ENCODE measurements at regions not wholly inside any gene's neighbourhood (a gene's known extent, or its start where the extent isn't known, plus 50 kb on each side); places are given as distances from the start of the nearest gene placed in this dataset.

- DNase-seq = no peak
- no peaks in the 10 kb centered on the region for H3K9me3 ChIP-seq
- H3K27me3 ChIP-seq = no peaks in the 10 kb centered on the region
- in situ Hi-C loops (cut with MboI; ENCODE audit: low sequenced_read_pairs in 4 of 4) (no loop called here), intact Hi-C loops (cut with DNase I; ENCODE audit: low total_unique reads) (no loop called here)
- TF ChIP-seq CTCF (IDR thresholded peaks at IDR 0.05 in 4 of 5, conservative IDR thresholded peaks at IDR 0.05 in 1 of 5) (no peak), POLR2A (IDR thresholded peaks at IDR 0.05) (no peak)
- H3K36me3 ChIP-seq = no peaks in the 10 kb centered on the region
- H3K4me1 ChIP-seq = no peaks in the 10 kb centered on the region
- no peak for ATAC-seq
- H3K4me3 ChIP-seq = no peak overlapping the region
- no peak overlapping the region for H3K27ac ChIP-seq
These were observed 60.3 kb upstream of the HAPSTR1 start for GRCh38 chr16:9031107-9031506.

GRCh38 chr16:9033125-9033830 lies 58.2 kb upstream of the HAPSTR1 start:
- no peaks in the 10 kb centered on the region for H3K4me1 ChIP-seq
- in situ Hi-C loops (cut with MboI; ENCODE audit: low sequenced_read_pairs in 4 of 4) = no loop called here
- DNase-seq (no peak), ATAC-seq (no peak)
- intact Hi-C loops (cut with DNase I; ENCODE audit: low total_unique reads) = no loop called here
- H3K36me3 ChIP-seq = no peaks in the 10 kb centered on the region
- no peak overlapping the region for H3K27ac ChIP-seq
- no peaks in the 10 kb centered on the region for H3K9me3 ChIP-seq
- no peaks in the 10 kb centered on the region for H3K27me3 ChIP-seq
- H3K4me3 ChIP-seq = no peak overlapping the region
- TF ChIP-seq CTCF (IDR thresholded peaks at IDR 0.05 in 4 of 5, conservative IDR thresholded peaks at IDR 0.05 in 1 of 5) (peak in 1 of 5 experiments; percentile 34), POLR2A (IDR thresholded peaks at IDR 0.05) (no peak)

- H3K36me3 ChIP-seq = no peaks in the 10 kb centered on the region
- H3K4me1 ChIP-seq = no peaks in the 10 kb centered on the region
- intact Hi-C loops (cut with DNase I; ENCODE audit: low total_unique reads) = no loop called here
- DNase-seq (no peak), ATAC-seq (no peak)
- no peaks in the 10 kb centered on the region for H3K27me3 ChIP-seq
- no peak overlapping the region for H3K27ac ChIP-seq
- H3K9me3 ChIP-seq = no peaks in the 10 kb centered on the region
- H3K4me3 ChIP-seq = no peak overlapping the region
- TF ChIP-seq CTCF (IDR thresholded peaks at IDR 0.05 in 4 of 5, conservative IDR thresholded peaks at IDR 0.05 in 1 of 5) = no peak
- no peak for TF ChIP-seq POLR2A (IDR thresholded peaks at IDR 0.05)
- in situ Hi-C loops (cut with MboI; ENCODE audit: low sequenced_read_pairs in 4 of 4) = no loop called here
These were observed 57.4 kb upstream of the HAPSTR1 start for GRCh38 chr16:9034056-9034455.

- TF ChIP-seq CTCF (IDR thresholded peaks at IDR 0.05 in 4 of 5, conservative IDR thresholded peaks at IDR 0.05 in 1 of 5) = no peak
- TF ChIP-seq POLR2A (IDR thresholded peaks at IDR 0.05) = no peak
- Histone ChIP-seq H3K36me3 (no peaks in the 10 kb centered on the region), H3K27ac (no peak overlapping the region), H3K27me3 (no peaks in the 10 kb centered on the region), H3K4me1 (no peaks in the 10 kb centered on the region), H3K9me3 (no peaks in the 10 kb centered on the region), H3K4me3 (no peak overlapping the region)
- intact Hi-C loops (cut with DNase I; ENCODE audit: low total_unique reads) (no loop called here), in situ Hi-C loops (cut with MboI; ENCODE audit: low sequenced_read_pairs in 4 of 4) (no loop called here)
- ATAC-seq (no peak), DNase-seq (no peak)
These were observed 55.4 kb upstream of the HAPSTR1 start for GRCh38 chr16:9035996-9036395.

GRCh38 chr16:9039210-9039609 lies 52.2 kb upstream of the HAPSTR1 start:
- Histone ChIP-seq H3K36me3 (no peaks in the 10 kb centered on the region), H3K27ac (no peak overlapping the region), H3K4me1 (no peaks in the 10 kb centered on the region), H3K4me3 (no peak overlapping the region), H3K27me3 (no peaks in the 10 kb centered on the region), H3K9me3 (no peaks in the 10 kb centered on the region)
- ATAC-seq = no peak
- intact Hi-C loops (cut with DNase I; ENCODE audit: low total_unique reads) (no loop called here), in situ Hi-C loops (cut with MboI; ENCODE audit: low sequenced_read_pairs in 4 of 4) (no loop called here)
- DNase-seq = no peak
- TF ChIP-seq POLR2A (IDR thresholded peaks at IDR 0.05) (no peak), CTCF (IDR thresholded peaks at IDR 0.05 in 4 of 5, conservative IDR thresholded peaks at IDR 0.05 in 1 of 5) (no peak)

Data from gastrocnemius medialis (tissue), 4 donors.